ENCODE measurements at regions not wholly inside any gene's neighbourhood (a gene's known extent, or its start where the extent isn't known, plus 50 kb on each side); places are given as distances from the start of the nearest gene placed in this dataset.

- no peak for DNase-seq (ENCODE audit: low spot score)
- Histone ChIP-seq H3K36me3 (ENCODE audit: insufficient read depth, low read length, poor library complexity, severe bottlenecking) (no peaks in the 10 kb centered on the region), H3K4me1 (ENCODE audit: insufficient read depth, low read length, poor library complexity, severe bottlenecking) (no peaks in the 10 kb centered on the region), H3K4me3 (ENCODE audit: low read depth, low read length, poor library complexity, severe bottlenecking) (no peak overlapping the region), H3K9me3 (ENCODE audit: low read depth, low read length, poor library complexity, severe bottlenecking) (no peaks in the 10 kb centered on the region), H3K27me3 (replicated peaks; ENCODE audit: insufficient read depth, low read depth, low read length, poor library complexity) (no peaks in the 10 kb centered on the region), H3K27ac (ENCODE audit: low read depth, low read length, poor library complexity, severe bottlenecking) (no peak overlapping the region)
- no peak for TF ChIP-seq CTCF (conservative IDR thresholded peaks at IDR 0.05; ENCODE audit: low read depth, low read length)
- TF ChIP-seq EZH2 (IDR thresholded peaks at IDR 0.05; ENCODE audit: borderline replicate concordance, low read depth, low read length, poor library complexity, severe bottlenecking): no peak
- CTCF ChIA-PET: no interaction called here
- no TSS peak for BruUV-seq (replicated peaks)
- intact Hi-C loops (cut with micrococcal nuclease; ENCODE audit: unreplicated experiment): no loop called here
- POLR2A ChIA-PET (ENCODE audit: low non-redundant PET): no interaction called here
Measured at GRCh38 chr13:89153941-89154340, 1482.8 kb downstream of the SLITRK5 start.

GRCh38 chr13:89163096-89163495 lies 1491.9 kb downstream of the SLITRK5 start:
- intact Hi-C loops (cut with micrococcal nuclease; ENCODE audit: unreplicated experiment): no loop called here
- H3K4me3 ChIP-seq (ENCODE audit: low read depth, low read length, poor library complexity, severe bottlenecking): no peak overlapping the region
- BruUV-seq (replicated peaks): no TSS peak
- H3K27ac ChIP-seq (ENCODE audit: low read depth, low read length, poor library complexity, severe bottlenecking): no peak overlapping the region
- H3K9me3 ChIP-seq (ENCODE audit: low read depth, low read length, poor library complexity, severe bottlenecking): no peaks in the 10 kb centered on the region
- DNase-seq (ENCODE audit: low spot score): no peak
- H3K4me1 ChIP-seq (ENCODE audit: insufficient read depth, low read length, poor library complexity, severe bottlenecking): no peaks in the 10 kb centered on the region
- no peak for TF ChIP-seq EZH2 (IDR thresholded peaks at IDR 0.05; ENCODE audit: borderline replicate concordance, low read depth, low read length, poor library complexity, severe bottlenecking)
- TF ChIP-seq CTCF (conservative IDR thresholded peaks at IDR 0.05; ENCODE audit: low read depth, low read length): no peak
- CTCF ChIA-PET: no interaction called here
- no peaks in the 10 kb centered on the region for H3K36me3 ChIP-seq (ENCODE audit: insufficient read depth, low read length, poor library complexity, severe bottlenecking)
- POLR2A ChIA-PET (ENCODE audit: low non-redundant PET): no interaction called here
- no peaks in the 10 kb centered on the region for H3K27me3 ChIP-seq (replicated peaks; ENCODE audit: insufficient read depth, low read depth, low read length, poor library complexity)

- no peak overlapping the region for H3K27ac ChIP-seq (ENCODE audit: low read depth, low read length, poor library complexity, severe bottlenecking)
- H3K4me1 ChIP-seq (ENCODE audit: insufficient read depth, low read length, poor library complexity, severe bottlenecking): no peaks in the 10 kb centered on the region
- no peak overlapping the region for H3K4me3 ChIP-seq (ENCODE audit: low read depth, low read length, poor library complexity, severe bottlenecking)
- H3K9me3 ChIP-seq (ENCODE audit: low read depth, low read length, poor library complexity, severe bottlenecking): no peaks in the 10 kb centered on the region
- BruUV-seq (replicated peaks): no TSS peak
- H3K36me3 ChIP-seq (ENCODE audit: insufficient read depth, low read length, poor library complexity, severe bottlenecking): no peaks in the 10 kb centered on the region
- CTCF ChIA-PET: no interaction called here
- no peaks in the 10 kb centered on the region for H3K27me3 ChIP-seq (replicated peaks; ENCODE audit: insufficient read depth, low read depth, low read length, poor library complexity)
- TF ChIP-seq EZH2 (IDR thresholded peaks at IDR 0.05; ENCODE audit: borderline replicate concordance, low read depth, low read length, poor library complexity, severe bottlenecking) (no peak), CTCF (conservative IDR thresholded peaks at IDR 0.05; ENCODE audit: low read depth, low read length) (no peak)
- intact Hi-C loops (cut with micrococcal nuclease; ENCODE audit: unreplicated experiment): no loop called here
- POLR2A ChIA-PET (ENCODE audit: low non-redundant PET): no interaction called here
- no peak for DNase-seq (ENCODE audit: low spot score)
Measured at GRCh38 chr13:89165685-89166084, 1494.5 kb downstream of the SLITRK5 start.

Data from A673 (cell line).